PFSK-1 (cell line): ENCODE measurements at regions not wholly inside any gene's neighbourhood (a gene's known extent, or its start where the extent isn't known, plus 50 kb on each side); places are given as distances from the start of the nearest gene placed in this dataset.

Experiments
- POLR2AphosphoS5 ChIP-seq: IDR thresholded peaks from 2 replicates; pipeline ENCODE4 v1.6.1; 2012; ENCODE audit warnings: low read depth, mild to moderate bottlenecking, control low read depth, low read length, moderate library complexity
- TAF1 ChIP-seq: IDR thresholded peaks from 2 replicates; pipeline ENCODE4 v1.6.1; 2012; ENCODE audit warnings: low read length, control low read depth, borderline replicate concordance; ENCODE audit not compliant: insufficient read depth
- TF ChIP-seq, protein P1 (sequence below), 2 experiments: IDR thresholded peaks; 2 replicates each; pipeline versions ENCODE4 v1.6.1 to v1.8.0; 2011 to 2012; ENCODE audit warnings: low read depth in 2 of 2, low read length in 2 of 2, control low read depth in 1 of 2, inconsistent platforms in 1 of 2, mild to moderate bottlenecking in 1 of 2, moderate library complexity in 1 of 2; ENCODE audit not compliant: insufficient read depth in 1 of 2

DNA sequence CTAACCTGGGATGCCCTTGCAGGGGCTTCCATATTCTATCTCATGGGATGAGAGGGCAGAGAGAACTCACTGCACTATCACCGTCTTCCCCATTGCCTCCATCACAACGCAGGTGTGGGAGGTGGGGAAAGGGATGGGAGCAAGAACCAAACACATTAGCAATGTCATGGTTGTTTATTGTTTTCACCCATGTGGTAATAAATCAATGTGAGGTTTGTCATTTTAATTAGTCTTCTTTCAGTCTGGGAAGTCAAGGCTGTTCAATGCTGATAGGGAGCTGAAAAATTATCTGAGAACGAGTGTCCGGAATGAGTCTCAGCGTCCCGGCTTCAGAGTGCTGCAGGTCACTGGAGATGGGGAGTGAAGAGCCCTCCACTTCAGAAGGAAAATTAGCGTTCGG lies 268.5 kb downstream of the DUSP10 start:
- TF ChIP-seq POLR2AphosphoS5 (no peak), TAF1 (no peak)
- TF ChIP-seq, protein P1, sequence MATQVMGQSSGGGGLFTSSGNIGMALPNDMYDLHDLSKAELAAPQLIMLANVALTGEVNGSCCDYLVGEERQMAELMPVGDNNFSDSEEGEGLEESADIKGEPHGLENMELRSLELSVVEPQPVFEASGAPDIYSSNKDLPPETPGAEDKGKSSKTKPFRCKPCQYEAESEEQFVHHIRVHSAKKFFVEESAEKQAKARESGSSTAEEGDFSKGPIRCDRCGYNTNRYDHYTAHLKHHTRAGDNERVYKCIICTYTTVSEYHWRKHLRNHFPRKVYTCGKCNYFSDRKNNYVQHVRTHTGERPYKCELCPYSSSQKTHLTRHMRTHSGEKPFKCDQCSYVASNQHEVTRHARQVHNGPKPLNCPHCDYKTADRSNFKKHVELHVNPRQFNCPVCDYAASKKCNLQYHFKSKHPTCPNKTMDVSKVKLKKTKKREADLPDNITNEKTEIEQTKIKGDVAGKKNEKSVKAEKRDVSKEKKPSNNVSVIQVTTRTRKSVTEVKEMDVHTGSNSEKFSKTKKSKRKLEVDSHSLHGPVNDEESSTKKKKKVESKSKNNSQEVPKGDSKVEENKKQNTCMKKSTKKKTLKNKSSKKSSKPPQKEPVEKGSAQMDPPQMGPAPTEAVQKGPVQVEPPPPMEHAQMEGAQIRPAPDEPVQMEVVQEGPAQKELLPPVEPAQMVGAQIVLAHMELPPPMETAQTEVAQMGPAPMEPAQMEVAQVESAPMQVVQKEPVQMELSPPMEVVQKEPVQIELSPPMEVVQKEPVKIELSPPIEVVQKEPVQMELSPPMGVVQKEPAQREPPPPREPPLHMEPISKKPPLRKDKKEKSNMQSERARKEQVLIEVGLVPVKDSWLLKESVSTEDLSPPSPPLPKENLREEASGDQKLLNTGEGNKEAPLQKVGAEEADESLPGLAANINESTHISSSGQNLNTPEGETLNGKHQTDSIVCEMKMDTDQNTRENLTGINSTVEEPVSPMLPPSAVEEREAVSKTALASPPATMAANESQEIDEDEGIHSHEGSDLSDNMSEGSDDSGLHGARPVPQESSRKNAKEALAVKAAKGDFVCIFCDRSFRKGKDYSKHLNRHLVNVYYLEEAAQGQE (IDR thresholded peaks at IDR 0.05; ENCODE audit: insufficient read depth in 1 of 2, low read depth in 2 of 2, low read length in 2 of 2), result no peak
